ENCODE measurements at regions not wholly inside any gene's neighbourhood (a gene's known extent, or its start where the extent isn't known, plus 50 kb on each side); places are given as distances from the start of the nearest gene placed in this dataset.

GRCh38 chr4:175871774-175872405, 59.8 kb upstream of the GPM6A start:
- DNase-seq: no peak

GRCh38 chr4:175873707-175874106, 61.6 kb upstream of the GPM6A start:
- DNase-seq: no peak

GRCh38 chr4:175874306-175874705, 62.2 kb upstream of the GPM6A start:
- no peak for DNase-seq

- no peak for DNase-seq
These were observed 64.1 kb upstream of the GPM6A start for GRCh38 chr4:175875993-175876771.

DNA sequence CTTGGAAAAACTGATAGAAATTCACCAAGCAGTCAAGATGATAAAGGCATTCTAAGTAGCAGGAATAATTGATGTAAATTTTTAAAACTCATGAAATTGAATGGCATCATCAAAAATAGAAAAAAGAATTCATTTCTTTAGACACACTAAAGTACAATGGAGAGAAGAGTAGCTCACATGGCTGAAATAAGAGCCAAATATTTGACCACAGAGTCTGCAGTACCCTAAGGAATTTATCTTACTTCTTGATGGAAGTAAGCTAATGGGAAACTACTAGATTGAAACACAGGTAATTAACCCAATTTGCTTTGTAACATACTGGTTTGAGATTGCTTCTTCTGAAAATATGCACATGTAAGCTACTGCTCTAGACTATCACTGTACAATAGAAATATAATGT, 70.8 kb upstream of the GPM6A start:
- no peak for DNase-seq

DNA sequence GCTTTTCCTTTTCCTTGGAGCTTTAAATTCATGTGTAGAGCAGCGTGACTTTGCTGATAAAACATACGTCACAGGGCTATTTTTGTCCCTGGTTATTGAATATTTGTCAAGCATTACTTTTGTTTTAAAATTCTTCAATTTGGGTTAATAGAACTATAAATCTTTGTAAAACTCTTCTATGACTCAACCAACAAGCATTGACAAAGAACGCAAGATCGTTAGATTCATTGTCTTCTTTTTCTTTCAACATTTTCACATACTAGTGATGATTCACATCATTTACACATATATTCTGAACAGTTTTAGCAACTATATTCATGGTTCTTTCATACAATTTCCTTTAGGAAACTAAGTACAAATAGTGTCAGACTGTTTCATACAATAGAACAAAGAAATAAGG, 72.0 kb upstream of the GPM6A start:
- DNase-seq: no peak

DNA sequence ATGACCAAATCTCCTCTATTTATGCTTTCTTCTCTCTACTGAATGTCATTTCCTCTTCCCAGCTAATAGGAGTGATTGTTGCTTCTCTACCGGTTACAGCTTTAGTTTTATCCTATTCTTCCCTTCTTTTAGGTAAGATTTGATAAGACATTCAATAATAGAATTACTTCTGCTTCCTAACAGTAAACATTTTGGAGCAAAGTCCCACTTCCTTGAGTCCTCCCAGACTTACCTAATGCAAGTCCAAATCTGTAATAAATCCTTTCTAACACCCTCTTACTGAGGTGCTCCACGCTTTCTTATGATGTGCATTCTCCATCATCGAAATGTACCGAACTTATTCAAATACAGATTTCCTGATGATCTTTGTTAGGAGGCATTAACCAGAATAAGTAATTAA, 79.2 kb upstream of the GPM6A start:
- no peak for DNase-seq

DNA sequence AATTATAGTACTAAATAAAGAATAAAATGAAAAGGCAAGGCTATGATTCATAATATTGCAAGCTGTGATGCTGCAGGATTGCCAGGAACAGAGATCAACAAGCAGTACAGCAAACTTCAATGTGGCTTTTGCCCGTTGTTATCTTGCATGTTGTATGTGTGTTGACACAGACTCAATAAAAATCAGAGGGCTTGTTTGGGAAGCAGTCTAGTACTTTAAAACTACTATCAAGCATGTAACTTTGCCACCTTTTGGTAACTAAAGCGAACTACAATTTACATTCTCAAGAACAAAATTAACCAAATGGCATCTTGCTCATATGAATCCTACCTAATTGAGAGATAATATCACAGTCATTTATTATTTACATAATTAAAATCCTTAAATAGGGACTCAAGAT, 79.8 kb upstream of the GPM6A start:
- peak; percentile 19 for DNase-seq

DNA sequence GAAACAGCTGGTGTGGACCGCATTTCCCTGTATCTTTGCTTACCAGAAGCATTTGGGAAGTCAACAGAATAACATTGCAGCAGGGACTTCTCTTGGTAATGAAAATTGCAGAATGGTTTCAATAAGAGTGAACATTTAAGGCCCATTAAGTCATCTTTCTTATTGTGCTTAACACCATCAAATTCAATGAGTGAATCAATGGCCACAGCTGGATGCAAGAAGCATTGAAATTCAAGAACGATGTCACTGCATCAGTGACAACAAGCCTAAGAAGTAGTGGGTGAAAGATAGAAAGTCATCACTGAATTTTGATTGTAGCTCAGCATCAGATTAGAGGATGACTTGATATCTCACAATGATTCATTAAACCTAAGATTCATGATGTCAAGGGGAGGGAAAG, 93.9 kb upstream of the GPM6A start:
- DNase-seq: no peak

DNA sequence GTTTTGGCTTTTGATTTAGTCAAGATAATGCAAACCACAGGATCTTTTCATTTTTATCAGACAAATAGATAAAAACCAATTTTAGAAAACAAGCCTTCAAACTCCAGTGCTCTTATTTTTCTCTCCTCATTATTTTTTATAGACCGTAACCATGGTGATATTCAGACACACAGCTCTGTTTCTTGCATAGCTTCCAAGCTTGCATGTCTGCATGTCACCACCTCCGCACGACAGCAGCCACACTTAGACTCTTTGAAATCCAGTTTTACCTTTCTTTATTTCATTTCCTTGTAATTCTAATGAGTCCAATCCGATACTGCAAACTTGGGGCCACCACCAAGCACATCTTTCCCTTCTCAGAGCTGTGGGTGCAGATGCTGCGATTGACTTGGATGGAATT, 94.3 kb upstream of the GPM6A start:
- DNase-seq: no peak

DNA sequence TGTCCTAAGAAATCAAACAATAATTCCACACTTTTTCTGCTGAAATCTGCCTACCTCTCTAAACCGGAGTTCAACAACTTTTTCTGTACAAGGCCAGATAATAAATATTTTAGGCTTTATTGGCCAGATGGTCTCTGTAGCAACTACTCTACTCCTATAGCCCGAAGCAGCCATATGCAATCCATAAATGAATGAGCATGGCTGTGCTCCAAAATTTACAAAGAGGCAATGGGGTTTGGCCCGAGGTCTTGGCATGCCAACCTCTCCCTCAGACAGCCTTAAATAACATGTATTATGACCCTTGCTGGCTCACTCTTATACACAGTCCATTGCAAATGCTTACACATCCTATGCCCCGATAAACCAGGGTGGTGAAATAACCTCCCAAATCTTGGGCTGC, 98.6 kb upstream of the GPM6A start:
- no peak for DNase-seq

GRCh38 chr4:175916626-175917351, 104.7 kb upstream of the GPM6A start:
- no peak for DNase-seq

DNA sequence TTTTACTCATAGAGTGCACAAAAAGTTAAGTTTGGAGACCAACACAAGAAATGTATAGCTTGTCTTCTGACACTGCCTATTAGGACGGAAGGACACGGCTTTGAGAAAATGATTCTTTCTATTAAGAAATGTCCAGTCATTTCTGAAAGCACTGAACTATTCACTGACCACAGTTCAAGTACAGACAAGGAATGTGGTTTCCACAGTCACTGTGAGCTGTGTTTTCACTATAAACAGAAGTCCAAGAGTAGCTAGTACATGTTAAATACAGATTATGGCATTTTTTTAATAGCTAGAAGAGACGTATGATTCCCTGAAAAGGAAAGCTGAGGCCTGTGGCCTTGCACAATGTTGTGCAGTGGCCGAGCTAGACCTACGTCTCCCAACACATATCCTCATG, 115.1 kb upstream of the GPM6A start:
- DNase-seq: no peak

- no peak for DNase-seq
These were observed 117.4 kb upstream of the GPM6A start for GRCh38 chr4:175929441-175929840.

DNA sequence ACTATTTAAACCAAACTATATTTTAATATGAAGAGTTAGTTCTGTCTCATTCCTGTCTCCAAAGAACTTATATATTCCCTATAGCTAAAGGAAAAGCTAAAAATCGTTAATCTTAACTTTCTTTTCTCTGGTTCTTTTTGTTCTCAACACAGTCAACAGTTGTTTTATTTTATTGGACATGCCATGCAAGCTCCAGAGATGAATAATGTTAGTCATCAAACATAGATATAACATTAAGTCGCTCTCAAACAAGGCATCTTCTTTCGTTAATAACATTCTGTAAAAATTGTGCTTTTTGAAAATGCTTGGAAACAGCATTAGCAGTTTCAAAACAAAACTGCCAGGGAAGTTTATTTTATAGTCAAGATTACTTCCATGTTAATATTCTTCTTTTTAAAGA, 117.9 kb upstream of the GPM6A start:
- DNase-seq: no peak

GRCh38 chr4:175930471-175930870, 118.4 kb upstream of the GPM6A start:
- DNase-seq: no peak

GRCh38 chr4:175932116-175932515, 120.1 kb upstream of the GPM6A start:
- DNase-seq: no peak

DNA sequence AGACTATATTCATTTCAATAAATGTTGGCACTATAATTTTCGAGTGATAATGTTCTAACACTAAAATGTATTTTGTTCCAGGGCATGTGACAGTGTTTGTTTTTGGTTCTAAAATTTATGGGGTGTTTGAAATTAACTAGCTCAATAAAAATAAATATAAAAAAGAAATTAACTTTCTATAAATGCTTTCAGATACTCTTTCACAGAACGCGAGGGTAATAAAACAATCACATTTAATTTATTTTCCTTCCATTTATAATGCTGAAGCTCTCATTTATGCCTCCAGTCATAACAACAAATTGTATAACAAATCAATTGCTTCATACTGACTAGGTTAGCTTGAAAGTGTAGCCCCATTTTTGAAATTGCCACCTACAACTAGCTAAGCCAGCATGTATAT, 122.4 kb upstream of the GPM6A start:
- no peak for DNase-seq

- DNase-seq: no peak
These were observed 123.1 kb upstream of the GPM6A start for GRCh38 chr4:175935016-175935661.

DNA sequence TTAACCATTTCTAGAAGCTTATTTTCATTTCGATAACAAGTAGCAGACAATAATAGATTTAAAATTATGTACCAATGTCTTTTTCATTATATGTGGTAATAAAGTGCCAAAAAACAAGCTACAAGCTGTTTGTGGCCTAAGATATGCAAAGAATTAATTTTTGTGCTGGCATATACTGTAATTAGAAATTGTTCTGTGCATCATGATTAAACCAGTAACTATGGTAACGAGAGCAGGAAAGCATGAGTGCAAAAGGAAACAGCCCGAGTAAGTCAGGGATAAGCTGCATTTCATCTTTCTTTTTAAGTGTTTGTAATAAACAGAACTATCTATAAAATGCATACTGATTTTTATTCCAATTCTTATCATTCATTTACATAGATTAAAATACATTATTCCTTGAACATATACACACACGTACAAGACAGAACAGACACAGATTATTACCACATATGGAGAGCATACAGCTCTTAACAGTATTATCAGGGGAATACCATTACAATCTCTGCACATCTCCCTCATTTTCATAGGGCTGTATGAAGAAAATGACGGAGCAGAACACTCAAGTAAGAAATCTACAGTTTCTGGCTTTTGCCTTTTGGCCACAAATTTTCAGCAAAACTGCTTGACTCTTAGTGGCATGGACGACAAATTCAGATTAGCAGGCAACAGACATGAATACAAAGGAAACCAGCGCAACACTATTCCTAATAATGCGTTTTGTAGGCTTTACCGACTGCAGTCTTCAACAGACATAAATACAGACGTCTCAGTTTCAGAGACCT, 121.3 kb upstream of the WDR17 start:
- DNase-seq: no peak

GRCh38 chr4:175946472-175947116, 119.0 kb upstream of the WDR17 start:
- no peak for DNase-seq
